Tibial nerve (tissue), 4 donors: ENCODE measurements at regions not wholly inside any gene's neighbourhood (a gene's known extent, or its start where the extent isn't known, plus 50 kb on each side); places are given as distances from the start of the nearest gene placed in this dataset.
"Not testable (repeated sequence)": the region's sequence is repeated elsewhere in the genome, so short reads cannot be mapped to it uniquely, and the experiment has no call there.

Experiments used
- DNase-seq, 2 donors: peaks; one replicate each; pipeline ENCODE4 v3.0.0-alpha.2; 2019; ENCODE audit warnings: low spot score in 2 of 2
- H3K27ac ChIP-seq, 4 donors: fragments of 200-600 bp; sonication (generic) in 3 of 4; one replicate each; pipeline ENCODE4 v1.5.1; 2017 to 2019; ENCODE audit warnings: mild to moderate bottlenecking in 1 of 4
- H3K27me3 ChIP-seq, 2 donors: fragments of 200-600 bp; sonication (generic) in 1 of 2; one replicate each; pipeline versions ENCODE4 v1.5.1 to v1.6.0; 2017 to 2019
- H3K36me3 ChIP-seq, 3 donors: fragments of 200-600 bp; sonication (generic); one replicate each; pipeline ENCODE4 v1.5.1; 2018 to 2019
- H3K4me1 ChIP-seq, 4 donors: fragments of 200-600 bp; sonication (generic) in 3 of 4; one replicate each; pipeline ENCODE4 v1.5.1; 2017 to 2019
- H3K4me3 ChIP-seq, 4 donors: fragments of 200-600 bp; sonication (generic) in 3 of 4; one replicate each; pipeline ENCODE4 v1.5.1; 2017 to 2019; ENCODE audit warnings: mild to moderate bottlenecking in 1 of 4, moderate library complexity in 1 of 4
- H3K9me3 ChIP-seq, 4 donors: fragments of 200-600 bp; sonication (generic) in 3 of 4; one replicate each; pipeline ENCODE4 v1.5.1; 2017 to 2019
- CTCF ChIP-seq, 5 experiments: fragments of 200-600 bp in 3 of 5; fragments of 450-650 bp in 2 of 5; sonication (generic) in 3 of 5; IDR thresholded peaks; one replicate each; pipeline ENCODE4 v1.5.1; 2016 to 2019; ENCODE audit warnings: antibody characterized with exemption in 5 of 5, mild to moderate bottlenecking in 3 of 5, moderate library complexity in 2 of 5
- EP300 ChIP-seq, 2 donors: sonication (generic); formaldehyde crosslinking; IDR thresholded peaks; one replicate each; pipeline ENCODE4 v1.6.1; 2017; ENCODE audit warnings: antibody characterized with exemption in 2 of 2, mild to moderate bottlenecking in 1 of 2
- POLR2A ChIP-seq, 2 donors: fragments of 450-650 bp; IDR thresholded peaks; one replicate each; pipeline ENCODE4 v1.6.1; 2017; ENCODE audit warnings: antibody characterized with exemption in 2 of 2, mild to moderate bottlenecking in 2 of 2, moderate library complexity in 2 of 2
- WGBS, 2 donors: methylation state at CpG; one replicate each; pipeline ENCODE4 v1.1.5; 2018; 5-methylcytosine and 5-hydroxymethylcytosine counted together

- WGBS, 2 donors, result 60 to 84% methylated on average over 1 of the region's 1 CpG
- Histone ChIP-seq H3K4me1 (peaks cover 0 to 5% (median 0%) of the 10 kb centered on the region in 4 donors), H3K27ac (no peak overlapping the region), H3K4me3 (no peak overlapping the region), H3K36me3 (no peaks in the 10 kb centered on the region), H3K9me3 (no peaks in the 10 kb centered on the region), H3K27me3 (peaks cover 0 to 7% of the 10 kb centered on the region in 2 donors)
- no peak for DNase-seq
- TF ChIP-seq EP300 (IDR thresholded peaks at IDR 0.05) (no peak), CTCF (IDR thresholded peaks at IDR 0.05) (no peak), POLR2A (IDR thresholded peaks at IDR 0.05) (no peak)
Observed at GRCh38 chrX:69065451-69065850, 99.8 kb downstream of the PJA1 start.

- no peaks in the 10 kb centered on the region for H3K36me3 ChIP-seq
- no peak overlapping the region for H3K4me3 ChIP-seq
- H3K4me1 ChIP-seq, result peaks cover 0 to 7% (median 0%) of the 10 kb centered on the region in 4 donors
- WGBS, 2 donors, result 83 to 85% methylated on average over 4 of the region's 4 CpGs
- no peaks in the 10 kb centered on the region for H3K9me3 ChIP-seq
- H3K27me3 ChIP-seq, result peaks cover 0 to 6% of the 10 kb centered on the region in 2 donors
- DNase-seq, result no peak
- H3K27ac ChIP-seq, result no peak overlapping the region
- TF ChIP-seq EP300 (IDR thresholded peaks at IDR 0.05) (no peak), CTCF (IDR thresholded peaks at IDR 0.05) (no peak), POLR2A (IDR thresholded peaks at IDR 0.05) (no peak)
Observed at GRCh38 chrX:69063486-69063885, 101.8 kb downstream of the PJA1 start.

GRCh38 chrX:69062493-69062892 lies 102.8 kb downstream of the PJA1 start:
- Histone ChIP-seq H3K27me3 (peaks cover 0 to 6% of the 10 kb centered on the region in 2 donors), H3K36me3 (no peaks in the 10 kb centered on the region), H3K9me3 (no peaks in the 10 kb centered on the region), H3K27ac (no peak overlapping the region), H3K4me1 (peaks cover 0 to 7% (median 0%) of the 10 kb centered on the region in 4 donors), H3K4me3 (no peak overlapping the region)
- no peak for DNase-seq
- no peak for TF ChIP-seq CTCF (IDR thresholded peaks at IDR 0.05)
- TF ChIP-seq POLR2A (IDR thresholded peaks at IDR 0.05), result no peak
- no peak for TF ChIP-seq EP300 (IDR thresholded peaks at IDR 0.05)
- WGBS, 2 donors, result 66 to 68% methylated on average over 2 to 4 of the region's 4 CpGs

GRCh38 chrX:69060631-69061408 lies 104.4 kb downstream of the PJA1 start:
- no peaks in the 10 kb centered on the region for H3K36me3 ChIP-seq
- 43 to 63% methylated on average over 3 to 6 of the region's 6 CpGs for WGBS, 2 donors
- peaks cover 0 to 7% (median 0%) of the 10 kb centered on the region in 4 donors for H3K4me1 ChIP-seq
- H3K4me3 ChIP-seq, result no peak overlapping the region
- TF ChIP-seq CTCF (IDR thresholded peaks at IDR 0.05), result peak in 3 of 5 experiments; percentile 5 to 62 (median 37)
- TF ChIP-seq EP300 (IDR thresholded peaks at IDR 0.05), result no peak
- TF ChIP-seq POLR2A (IDR thresholded peaks at IDR 0.05), result no peak
- no peaks in the 10 kb centered on the region for H3K9me3 ChIP-seq
- no peak overlapping the region for H3K27ac ChIP-seq
- H3K27me3 ChIP-seq, result peaks cover 0 to 6% of the 10 kb centered on the region in 2 donors
- peak; percentile 18 to 66 for DNase-seq

- no peaks in the 10 kb centered on the region for H3K36me3 ChIP-seq
- H3K9me3 ChIP-seq, result no peaks in the 10 kb centered on the region
- H3K27ac ChIP-seq, result no peak overlapping the region
- 70 to 95% methylated on average over 3 of the region's 3 CpGs for WGBS, 2 donors
- no peak for DNase-seq
- no peaks in the 10 kb centered on the region for H3K4me1 ChIP-seq
- no peak overlapping the region for H3K4me3 ChIP-seq
- no peaks in the 10 kb centered on the region for H3K27me3 ChIP-seq
- TF ChIP-seq EP300 (IDR thresholded peaks at IDR 0.05) (no peak), CTCF (IDR thresholded peaks at IDR 0.05) (no peak), POLR2A (IDR thresholded peaks at IDR 0.05) (no peak)
Observed at GRCh38 chrX:69055193-69055592, 110.1 kb downstream of the PJA1 start.

GRCh38 chrX:69054497-69054896 lies 110.8 kb downstream of the PJA1 start:
- not testable (repeated sequence) for DNase-seq, H3K36me3 ChIP-seq
- WGBS, 2 donors, result 81 to 94% methylated on average over 3 of the region's 3 CpGs

More at GRCh38 chrX:69054497-69054896, 110.8 kb downstream of the PJA1 start:
- not testable (repeated sequence) for H3K27me3 ChIP-seq, H3K4me3 ChIP-seq, H3K27ac ChIP-seq, H3K9me3 ChIP-seq, H3K4me1 ChIP-seq
